Cardiac fibroblast (primary cell): ENCODE measurements at regions not wholly inside any gene's neighbourhood (a gene's known extent, or its start where the extent isn't known, plus 50 kb on each side); places are given as distances from the start of the nearest gene placed in this dataset.
A peak's percentile ranks its signal among the peaks of the same experiment; 100 is the strongest.

Source experiments
- DNase-seq, 2 donors: peaks; one replicate each; pipeline versions ENCODE4 v3.0.0 to v3.0.0-alpha.2; 2010; ENCODE audit warnings: low read depth in 2 of 2
- H3K4me3 ChIP-seq, 2 donors: replicated peaks in 1 of 2; 1 replicate in 1 of 2; 2 replicates in 1 of 2; pipeline ENCODE4 v1.5.1; 2011; ENCODE audit warnings: low read depth in 2 of 2, low read length in 2 of 2, mild to moderate bottlenecking in 2 of 2, moderate library complexity in 1 of 2
- TF ChIP-seq, protein P1 (sequence below): IDR thresholded peaks from one replicate; pipeline ENCODE4 v1.5.1; 2011; ENCODE audit warnings: low read depth, mild to moderate bottlenecking, low read length, inconsistent platforms

DNA sequence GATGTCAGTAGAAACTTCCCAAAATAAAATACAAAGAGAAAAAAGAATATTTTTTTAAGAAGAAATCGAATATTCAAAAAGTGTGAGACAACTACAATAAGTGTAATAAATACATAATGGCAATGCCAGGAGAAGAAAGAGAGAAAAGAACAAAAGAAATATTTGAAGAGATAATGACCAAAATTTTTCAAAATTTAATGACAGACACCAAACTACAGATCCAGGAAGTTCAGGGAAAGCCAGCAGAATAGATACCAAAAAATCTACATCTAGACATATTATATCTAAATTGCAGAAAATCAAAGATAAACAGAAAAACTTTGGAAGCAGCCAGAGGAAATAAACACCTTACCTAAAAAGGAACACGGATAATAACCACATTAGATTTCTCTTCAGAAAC lies 66.8 kb upstream of the CDK1 start:
- DNase-seq: no peak
- TF ChIP-seq, protein P1, sequence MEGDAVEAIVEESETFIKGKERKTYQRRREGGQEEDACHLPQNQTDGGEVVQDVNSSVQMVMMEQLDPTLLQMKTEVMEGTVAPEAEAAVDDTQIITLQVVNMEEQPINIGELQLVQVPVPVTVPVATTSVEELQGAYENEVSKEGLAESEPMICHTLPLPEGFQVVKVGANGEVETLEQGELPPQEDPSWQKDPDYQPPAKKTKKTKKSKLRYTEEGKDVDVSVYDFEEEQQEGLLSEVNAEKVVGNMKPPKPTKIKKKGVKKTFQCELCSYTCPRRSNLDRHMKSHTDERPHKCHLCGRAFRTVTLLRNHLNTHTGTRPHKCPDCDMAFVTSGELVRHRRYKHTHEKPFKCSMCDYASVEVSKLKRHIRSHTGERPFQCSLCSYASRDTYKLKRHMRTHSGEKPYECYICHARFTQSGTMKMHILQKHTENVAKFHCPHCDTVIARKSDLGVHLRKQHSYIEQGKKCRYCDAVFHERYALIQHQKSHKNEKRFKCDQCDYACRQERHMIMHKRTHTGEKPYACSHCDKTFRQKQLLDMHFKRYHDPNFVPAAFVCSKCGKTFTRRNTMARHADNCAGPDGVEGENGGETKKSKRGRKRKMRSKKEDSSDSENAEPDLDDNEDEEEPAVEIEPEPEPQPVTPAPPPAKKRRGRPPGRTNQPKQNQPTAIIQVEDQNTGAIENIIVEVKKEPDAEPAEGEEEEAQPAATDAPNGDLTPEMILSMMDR: no peak
- no peak overlapping the region for H3K4me3 ChIP-seq

DNA sequence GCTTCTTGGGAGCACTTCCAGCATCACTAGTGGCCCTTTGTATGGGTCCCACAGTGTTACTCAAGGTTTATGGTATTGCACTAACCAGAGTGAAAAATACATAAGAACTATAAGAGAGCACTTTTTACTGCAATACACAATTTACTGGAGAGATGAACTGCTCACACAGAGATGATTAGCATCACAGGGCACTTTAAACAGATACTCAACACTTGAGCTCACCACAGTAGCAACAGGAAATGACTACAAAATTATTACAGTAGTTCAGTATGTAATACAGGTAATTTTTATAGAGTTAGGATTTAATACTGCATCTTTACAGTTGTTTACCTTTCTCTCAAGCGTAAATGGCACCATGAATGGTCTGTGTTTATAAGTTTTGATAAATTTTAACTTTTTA lies 68.2 kb upstream of the CDK1 start:
- no peak overlapping the region for H3K4me3 ChIP-seq
- DNase-seq: no peak
- TF ChIP-seq, protein P1: no peak

DNA sequence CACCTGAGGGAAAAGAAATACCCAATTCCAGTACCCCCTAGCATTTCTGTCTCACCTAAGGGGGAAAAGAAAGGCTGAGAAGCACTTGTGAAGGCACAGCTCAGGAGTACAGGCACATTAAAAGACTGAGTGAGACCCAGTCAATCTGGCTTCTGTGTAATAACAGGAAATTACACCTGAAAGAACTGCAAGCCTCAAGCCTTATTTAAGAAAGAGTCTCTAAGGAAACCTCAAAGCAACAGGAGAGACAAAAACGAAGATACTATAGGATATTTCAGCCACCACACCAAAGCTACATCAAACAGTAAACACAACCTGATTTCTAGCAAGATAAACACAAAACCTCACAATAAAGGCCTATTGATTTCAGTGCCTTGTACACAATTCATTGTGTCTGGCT lies 69.6 kb upstream of the CDK1 start:
- TF ChIP-seq, protein P1: no peak
- no peak overlapping the region for H3K4me3 ChIP-seq
- DNase-seq: no peak

DNA sequence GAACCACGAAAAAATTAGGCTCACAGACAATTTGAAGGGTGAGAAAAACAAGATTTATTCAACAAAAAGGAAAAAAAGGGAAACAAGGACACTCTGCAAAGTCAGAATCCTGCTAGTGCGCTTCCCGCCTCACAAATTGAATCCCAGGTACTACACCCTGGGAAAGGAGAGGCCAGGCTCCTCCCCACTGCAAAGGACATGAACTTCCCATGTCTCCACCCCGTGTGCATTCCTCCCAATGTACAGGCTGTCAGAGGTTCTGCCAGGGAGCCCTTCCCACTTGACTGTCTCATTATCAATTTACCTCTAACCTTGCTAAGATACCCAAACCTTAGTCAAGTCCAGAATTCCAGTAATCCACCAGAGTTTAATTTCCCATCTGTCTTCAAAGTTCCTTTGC lies 70.4 kb upstream of the CDK1 start:
- DNase-seq: no peak
- TF ChIP-seq, protein P1: no peak
- no peak overlapping the region for H3K4me3 ChIP-seq

DNA sequence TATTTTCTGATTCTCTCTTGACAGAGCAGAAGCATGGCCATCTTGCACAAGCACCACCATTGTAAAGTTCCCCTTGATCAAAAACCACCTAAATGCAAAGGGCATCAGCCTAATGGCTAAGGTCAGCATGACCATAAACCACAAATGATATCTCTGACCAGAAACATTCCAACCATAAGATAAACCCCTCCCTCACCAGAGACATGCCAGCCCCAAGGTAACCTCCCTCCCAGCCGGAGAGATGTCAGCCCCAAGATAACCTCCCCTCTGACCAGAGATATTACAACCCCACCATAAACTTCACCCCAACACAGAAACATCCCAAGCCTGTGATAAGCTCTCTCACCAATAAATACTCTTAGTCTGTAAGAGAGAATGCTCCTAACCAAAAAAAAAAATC lies 72.1 kb upstream of the CDK1 start:
- H3K4me3 ChIP-seq: no peak overlapping the region
- TF ChIP-seq, protein P1: no peak
- DNase-seq: no peak

DNA sequence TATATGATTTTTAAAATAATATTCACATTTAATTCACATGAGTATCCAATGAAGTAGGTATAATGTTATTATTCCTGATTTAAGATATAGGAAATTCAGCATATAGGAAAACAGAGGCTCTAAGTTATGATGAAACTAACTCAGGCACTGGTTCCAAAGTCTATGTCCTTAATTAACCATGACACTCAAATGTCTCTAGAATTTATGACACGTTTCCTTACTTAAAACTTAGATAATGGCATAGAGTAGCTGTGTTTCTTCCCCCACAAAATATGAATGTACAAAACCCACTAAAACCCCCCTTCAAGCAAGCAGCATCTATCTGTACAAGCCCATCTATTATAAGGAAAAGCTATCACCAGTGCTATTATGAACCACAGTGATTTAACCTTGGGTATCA lies 72.9 kb upstream of the CDK1 start:
- no peak overlapping the region for H3K4me3 ChIP-seq
- TF ChIP-seq, protein P1: no peak
- DNase-seq: no peak

DNA sequence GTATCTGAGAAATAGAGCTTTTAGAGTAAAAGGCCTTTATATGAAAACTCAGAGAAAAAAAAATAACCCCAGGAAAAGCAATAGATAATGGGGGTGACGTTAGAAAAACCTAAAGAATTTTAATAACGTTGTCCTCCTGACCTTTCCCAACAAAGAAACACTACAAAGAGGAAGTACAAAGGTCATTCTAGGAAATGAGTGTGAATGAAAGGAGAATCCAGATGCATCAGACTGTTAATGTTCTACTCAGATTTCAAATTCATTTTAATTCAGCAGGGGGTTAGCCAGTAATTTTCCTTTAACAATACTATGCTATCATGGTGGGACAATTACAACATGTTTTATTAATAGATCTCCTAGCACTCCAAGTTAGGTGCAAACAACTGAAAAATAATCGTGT lies 73.8 kb upstream of the CDK1 start:
- H3K4me3 ChIP-seq: no peak overlapping the region
- peak in 1 of 2 donors; percentile 8 for DNase-seq
- TF ChIP-seq, protein P1: no peak
